H1 (cell line): ENCODE measurements at regions not wholly inside any gene's neighbourhood (a gene's known extent, or its start where the extent isn't known, plus 50 kb on each side); places are given as distances from the start of the nearest gene placed in this dataset.

ENCODE experiments used
- ATF3 ChIP-seq: IDR thresholded peaks from 2 replicates; pipeline ENCODE4 v1.6.1; 2011; ENCODE audit warnings: low read depth, mild to moderate bottlenecking, low read length; ENCODE audit not compliant: insufficient read depth
- CHD7 ChIP-seq: fragments of 300-600 bp; sonication (generic); IDR thresholded peaks from 2 replicates; pipeline ENCODE4 v1.7.1; 2012; ENCODE audit warnings: low read length, moderate library complexity, mild to moderate bottlenecking, inconsistent platforms; ENCODE audit not compliant: insufficient replicate concordance
- EP300 ChIP-seq, 2 experiments: IDR thresholded peaks; 1 replicate in 1 of 2; 2 replicates in 1 of 2; pipeline ENCODE4 v1.6.1; 2011 to 2012; ENCODE audit warnings: low read depth in 2 of 2, low read length in 2 of 2, mild to moderate bottlenecking in 2 of 2, borderline replicate concordance in 1 of 2, inconsistent platforms in 1 of 2, moderate library complexity in 1 of 2
- GABPA ChIP-seq: IDR thresholded peaks from 2 replicates; pipeline ENCODE4 v1.6.1; 2011; ENCODE audit warnings: mild to moderate bottlenecking, low read length, moderate library complexity, borderline replicate concordance; ENCODE audit not compliant: insufficient read depth
- NANOG ChIP-seq: IDR thresholded peaks from 2 replicates; pipeline ENCODE4 v1.6.1; 2011; ENCODE audit warnings: low read length, low read depth, mild to moderate bottlenecking, inconsistent platforms; ENCODE audit not compliant: insufficient read depth, poor library complexity, severe bottlenecking
- RBBP5 ChIP-seq: IDR thresholded peaks from 2 replicates; pipeline ENCODE4 v1.7.1; 2012; ENCODE audit warnings: low read depth, mild to moderate bottlenecking, inconsistent platforms, low read length, moderate library complexity, borderline replicate concordance
- SUZ12 ChIP-seq: fragments of 200-600 bp; sonication (generic); IDR thresholded peaks from 2 replicates; pipeline ENCODE4 v1.6.1; 2012; ENCODE audit warnings: mild to moderate bottlenecking, inconsistent platforms, low read length, moderate library complexity, mixed read lengths
- USF2 ChIP-seq: IDR thresholded peaks from 2 replicates; pipeline ENCODE4 v1.6.1; 2011; ENCODE audit warnings: low read length, improper control_type of control experiment
- YY1 ChIP-seq: IDR thresholded peaks from 2 replicates; pipeline ENCODE4 v1.6.1; 2011; ENCODE audit warnings: low read depth, mild to moderate bottlenecking, low read length

- TF ChIP-seq CHD7 (no peak), USF2 (no peak), ATF3 (no peak), NANOG (no peak), YY1 (no peak), EP300 (IDR thresholded peaks at IDR 0.05; ENCODE audit: borderline replicate concordance in 1 of 2, low read depth in 2 of 2, low read length in 2 of 2) (no peak), RBBP5 (no peak), GABPA (no peak), SUZ12 (no peak)
Measured at GRCh38 chr14:97055355-97055754, 258.2 kb downstream of the VRK1 start (continued).
